GM23338 (cell line): ENCODE measurements at regions not wholly inside any gene's neighbourhood (a gene's known extent, or its start where the extent isn't known, plus 50 kb on each side); places are given as distances from the start of the nearest gene placed in this dataset.

Experiments used
- ATAC-seq: fragments of 200-7000 bp; cut with Tn5 transposase; 3 replicates; pipeline ENCODE4 v1.9.1; 2020
- DNase-seq: peaks from one replicate; pipeline ENCODE4 v3.0.0-alpha.2; 2015; ENCODE audit warnings: low spot score
- H2AFZ ChIP-seq: fragments of 200-600 bp; sonication (generic); 2 replicates; pipeline ENCODE4 v1.8.0; 2016; ENCODE audit warnings: antibody characterized with exemption, mild to moderate bottlenecking, moderate library complexity
- H3F3A ChIP-seq: fragments of 200-600 bp; sonication (generic); replicated peaks from 2 replicates; pipeline ENCODE4 v1.8.0; 2017; ENCODE audit warnings: antibody characterized with exemption, mixed run types, low read depth
- H3K27ac ChIP-seq: fragments of 200-600 bp; sonication (generic); 2 replicates; pipeline ENCODE4 v1.6.1; 2016; ENCODE audit warnings: low read depth
- H3K27me3 ChIP-seq: fragments of 200-600 bp; sonication (generic); 2 replicates; pipeline ENCODE4 v1.8.0; 2016; ENCODE audit warnings: mild to moderate bottlenecking, mixed run types, moderate library complexity; ENCODE audit not compliant: insufficient read depth
- H3K36me3 ChIP-seq: fragments of 200-600 bp; sonication (generic); 2 replicates; pipeline ENCODE4 v1.8.0; 2016; ENCODE audit warnings: mild to moderate bottlenecking; ENCODE audit not compliant: insufficient read depth
- H3K4me1 ChIP-seq: fragments of 200-600 bp; sonication (generic); 2 replicates; pipeline ENCODE4 v1.8.0; 2016; ENCODE audit warnings: mild to moderate bottlenecking, moderate library complexity; ENCODE audit not compliant: insufficient read depth
- H3K4me2 ChIP-seq: fragments of 200-600 bp; sonication (generic); 2 replicates; pipeline ENCODE4 v1.7.1; 2017; ENCODE audit warnings: mixed run types
- H3K4me3 ChIP-seq: fragments of 200-600 bp; sonication (generic); 2 replicates; pipeline ENCODE4 v1.6.1; 2016; ENCODE audit warnings: mixed run types
- H3K79me2 ChIP-seq: fragments of 200-600 bp; sonication (generic); replicated peaks from 2 replicates; pipeline ENCODE4 v1.8.0; 2017; ENCODE audit warnings: mild to moderate bottlenecking; ENCODE audit not compliant: insufficient read depth
- H3K9me2 ChIP-seq: fragments of 200-600 bp; sonication (generic); 2 replicates; pipeline ENCODE4 v1.8.0; 2017; ENCODE audit not compliant: insufficient read depth
- H4K20me1 ChIP-seq: fragments of 200-600 bp; sonication (generic); replicated peaks from 2 replicates; pipeline ENCODE4 v1.8.0; 2017; ENCODE audit warnings: mild to moderate bottlenecking; ENCODE audit not compliant: insufficient read depth
- H3K27ac Mint-ChIP-seq: 2 replicates; pipeline ENCODE4 v1.8.0; 2020; ENCODE audit warnings: inconsistent platforms, mild to moderate bottlenecking, moderate library complexity, mixed read lengths
- H3K27me3 Mint-ChIP-seq: 3 replicates; pipeline ENCODE4 v1.8.0; 2022; ENCODE audit warnings: low read depth, mild to moderate bottlenecking, moderate library complexity, mixed read lengths, inconsistent platforms; ENCODE audit not compliant: insufficient read depth, poor library complexity
- H3K36me3 Mint-ChIP-seq: 3 replicates; pipeline ENCODE4 v1.8.0; 2021; ENCODE audit warnings: low read depth, mild to moderate bottlenecking, inconsistent platforms, moderate library complexity, mixed read lengths
- H3K4me1 Mint-ChIP-seq: 3 replicates; pipeline ENCODE4 v1.8.0; 2020; ENCODE audit warnings: mild to moderate bottlenecking, inconsistent platforms, mixed read lengths
- H3K4me3 Mint-ChIP-seq: 3 replicates; pipeline ENCODE4 v1.8.0; 2021; ENCODE audit warnings: moderate library complexity, mild to moderate bottlenecking, inconsistent platforms, mixed read lengths
- H3K9me3 Mint-ChIP-seq: 3 replicates; pipeline ENCODE4 v1.8.0; 2020; ENCODE audit warnings: moderate library complexity, mild to moderate bottlenecking, inconsistent platforms, mixed read lengths
- CREB1 ChIP-seq: fragments of 250-450 bp; sonication (Bioruptor Pico); IDR thresholded peaks from 2 replicates; pipeline ENCODE4 v1.5.0; 2020; ENCODE audit warnings: low read depth, mild to moderate bottlenecking, moderate library complexity
- ETS1 ChIP-seq: IDR thresholded peaks from 2 replicates; pipeline ENCODE4 v1.6.1; 2016; ENCODE audit warnings: antibody characterized with exemption
- EZH2 ChIP-seq: fragments of 200-600 bp; sonication (generic); IDR thresholded peaks from one replicate; pipeline ENCODE4 v1.8.0; 2017; ENCODE audit warnings: antibody characterized with exemption, mild to moderate bottlenecking, low read depth; ENCODE audit not compliant: unreplicated experiment
- EZH2phosphoT487 ChIP-seq: fragments of 200-600 bp; sonication (generic); IDR thresholded peaks from one replicate; pipeline ENCODE4 v1.8.1; 2018; ENCODE audit warnings: antibody characterized with exemption; ENCODE audit not compliant: unreplicated experiment
- JUNB ChIP-seq: IDR thresholded peaks from one replicate; pipeline ENCODE4 v1.6.1; 2016; ENCODE audit warnings: antibody characterized with exemption; ENCODE audit not compliant: unreplicated experiment
- NANOG ChIP-seq: IDR thresholded peaks from 2 replicates; pipeline ENCODE4 v1.6.1; 2016; ENCODE audit warnings: antibody characterized with exemption, borderline replicate concordance
- POLR2AphosphoS5 ChIP-seq: IDR thresholded peaks from 2 replicates; pipeline ENCODE4 v1.6.1; 2016; ENCODE audit warnings: antibody characterized with exemption, low read depth
- STAT1 ChIP-seq: IDR thresholded peaks from one replicate; pipeline ENCODE4 v1.6.1; 2016; ENCODE audit warnings: antibody characterized with exemption; ENCODE audit not compliant: unreplicated experiment
- ZNF114 ChIP-seq: fragments of 250-450 bp; sonication (Bioruptor Pico); IDR thresholded peaks from 2 replicates; pipeline ENCODE4 v1.5.0; 2020; ENCODE audit warnings: mild to moderate bottlenecking, moderate library complexity
- ZNF331 ChIP-seq: fragments of 250-450 bp; sonication (Bioruptor Pico); IDR thresholded peaks from 2 replicates; pipeline ENCODE4 v1.5.0; 2020; ENCODE audit warnings: low read depth, mild to moderate bottlenecking, moderate library complexity
- TF ChIP-seq, protein P1 (sequence below): fragments of 250-450 bp; sonication (Bioruptor Pico); IDR thresholded peaks from 2 replicates; pipeline ENCODE4 v1.5.0; 2020; ENCODE audit warnings: mild to moderate bottlenecking, moderate library complexity
- TF ChIP-seq, protein P2 (sequence below), 2 experiments: fragments of 200-600 bp in 1 of 2; sonication (generic) in 1 of 2; conservative IDR thresholded peaks; 2 replicates each; pipeline versions ENCODE4 v1.5.1 to v1.6.1; 2016 to 2017; ENCODE audit warnings: antibody characterized with exemption in 2 of 2, low read depth in 2 of 2, mild to moderate bottlenecking in 2 of 2, moderate library complexity in 1 of 2

DNA sequence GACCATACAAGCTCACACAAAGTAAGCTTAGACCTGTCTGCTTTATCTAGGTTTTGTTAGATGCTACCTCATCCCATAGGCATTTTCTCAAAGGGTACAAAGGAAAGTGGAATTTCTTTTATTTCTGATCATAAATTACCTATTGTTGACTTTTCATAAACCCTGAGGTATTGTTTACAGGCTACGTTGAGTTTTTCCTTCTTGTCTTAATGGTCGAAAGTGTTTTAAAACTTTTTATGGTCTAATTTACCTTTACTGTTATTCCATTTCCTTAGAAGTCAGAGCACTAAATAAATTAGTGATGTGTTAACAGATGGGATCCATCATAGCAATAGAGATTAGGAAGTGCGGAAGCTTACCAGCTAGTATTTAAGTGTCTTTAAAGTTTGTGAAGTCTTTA lies 159.2 kb upstream of the GABRA2 start:
- Histone ChIP-seq H3K27ac (no peak overlapping the region), H3K4me3 (no peak overlapping the region), H3K4me2 (no peak overlapping the region), H4K20me1 (no peaks in the 10 kb centered on the region), H3K79me2 (no peaks in the 10 kb centered on the region), H3K36me3 (no peaks in the 10 kb centered on the region), H3F3A (no peaks in the 10 kb centered on the region), H3K4me1 (peaks cover 5% of the 10 kb centered on the region; the same call in 1 of the 2 replicates), H3K27me3 (no peaks in the 10 kb centered on the region), H3K9me2 (no peaks in the 10 kb centered on the region), H2AFZ (no peak overlapping the region)
- Mint-ChIP-seq H3K4me1 (no peaks in the 10 kb centered on the region), H3K27me3 (no peaks in the 10 kb centered on the region), H3K27ac (no peak overlapping the region), H3K9me3 (peaks cover 69% of the 10 kb centered on the region), H3K36me3 (peaks cover 4% of the 10 kb centered on the region; the same call in 1 of the 3 replicates), H3K4me3 (no peak overlapping the region)
- ATAC-seq (no peak), DNase-seq (no peak)
- TF ChIP-seq POLR2AphosphoS5 (no peak), STAT1 (no peak), ZNF331 (no peak), NANOG (no peak), EZH2 (no peak), JUNB (no peak), ETS1 (no peak), CREB1 (CRISPR knock-in tag) (no peak)

DNA sequence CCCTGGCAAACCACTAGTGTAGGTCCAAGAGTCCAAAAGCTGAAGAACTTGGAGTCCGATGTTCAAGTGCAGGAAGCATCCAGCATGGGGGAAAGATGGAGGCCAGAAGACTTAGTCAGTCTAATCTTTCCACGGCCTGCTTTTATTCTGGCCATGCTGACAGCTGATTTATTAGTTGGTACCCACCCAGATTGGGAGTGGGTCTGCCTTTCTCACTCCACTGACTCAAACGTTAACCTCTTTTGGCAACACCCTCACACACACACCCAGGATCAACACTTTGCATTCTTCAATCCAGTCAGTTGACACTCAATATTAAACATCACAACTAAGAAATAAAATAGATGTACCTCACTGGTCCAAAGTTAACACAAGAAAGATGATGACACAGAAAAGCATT lies 134.8 kb upstream of the GABRA2 start:
- peaks cover 8% of the 10 kb centered on the region; the same call in 2 of the 3 replicates for H3K36me3 Mint-ChIP-seq
- H3K4me1 ChIP-seq: no peaks in the 10 kb centered on the region
- H3K27ac ChIP-seq: no peak overlapping the region
- no peaks in the 10 kb centered on the region for H3K27me3 ChIP-seq
- H2AFZ ChIP-seq: no peak overlapping the region
- H3K4me3 ChIP-seq: no peak overlapping the region
- ATAC-seq: no peak
- H3K79me2 ChIP-seq: no peaks in the 10 kb centered on the region
- H3K9me3 Mint-ChIP-seq: peaks cover 85% of the 10 kb centered on the region
- H3K36me3 ChIP-seq: no peaks in the 10 kb centered on the region
- peaks cover 19% of the 10 kb centered on the region; the same call in 1 of the 2 replicates for H3K9me2 ChIP-seq
- H3K27me3 Mint-ChIP-seq: no peaks in the 10 kb centered on the region
- H3F3A ChIP-seq: no peaks in the 10 kb centered on the region
- no peak overlapping the region for H3K27ac Mint-ChIP-seq
- no peak overlapping the region for H3K4me3 Mint-ChIP-seq
- DNase-seq: no peak
- H3K4me2 ChIP-seq: no peak overlapping the region
- H4K20me1 ChIP-seq: no peaks in the 10 kb centered on the region
- no peaks in the 10 kb centered on the region for H3K4me1 Mint-ChIP-seq
- no peak for TF ChIP-seq EZH2
- no peak for TF ChIP-seq EZH2phosphoT487
- TF ChIP-seq, protein P1, sequence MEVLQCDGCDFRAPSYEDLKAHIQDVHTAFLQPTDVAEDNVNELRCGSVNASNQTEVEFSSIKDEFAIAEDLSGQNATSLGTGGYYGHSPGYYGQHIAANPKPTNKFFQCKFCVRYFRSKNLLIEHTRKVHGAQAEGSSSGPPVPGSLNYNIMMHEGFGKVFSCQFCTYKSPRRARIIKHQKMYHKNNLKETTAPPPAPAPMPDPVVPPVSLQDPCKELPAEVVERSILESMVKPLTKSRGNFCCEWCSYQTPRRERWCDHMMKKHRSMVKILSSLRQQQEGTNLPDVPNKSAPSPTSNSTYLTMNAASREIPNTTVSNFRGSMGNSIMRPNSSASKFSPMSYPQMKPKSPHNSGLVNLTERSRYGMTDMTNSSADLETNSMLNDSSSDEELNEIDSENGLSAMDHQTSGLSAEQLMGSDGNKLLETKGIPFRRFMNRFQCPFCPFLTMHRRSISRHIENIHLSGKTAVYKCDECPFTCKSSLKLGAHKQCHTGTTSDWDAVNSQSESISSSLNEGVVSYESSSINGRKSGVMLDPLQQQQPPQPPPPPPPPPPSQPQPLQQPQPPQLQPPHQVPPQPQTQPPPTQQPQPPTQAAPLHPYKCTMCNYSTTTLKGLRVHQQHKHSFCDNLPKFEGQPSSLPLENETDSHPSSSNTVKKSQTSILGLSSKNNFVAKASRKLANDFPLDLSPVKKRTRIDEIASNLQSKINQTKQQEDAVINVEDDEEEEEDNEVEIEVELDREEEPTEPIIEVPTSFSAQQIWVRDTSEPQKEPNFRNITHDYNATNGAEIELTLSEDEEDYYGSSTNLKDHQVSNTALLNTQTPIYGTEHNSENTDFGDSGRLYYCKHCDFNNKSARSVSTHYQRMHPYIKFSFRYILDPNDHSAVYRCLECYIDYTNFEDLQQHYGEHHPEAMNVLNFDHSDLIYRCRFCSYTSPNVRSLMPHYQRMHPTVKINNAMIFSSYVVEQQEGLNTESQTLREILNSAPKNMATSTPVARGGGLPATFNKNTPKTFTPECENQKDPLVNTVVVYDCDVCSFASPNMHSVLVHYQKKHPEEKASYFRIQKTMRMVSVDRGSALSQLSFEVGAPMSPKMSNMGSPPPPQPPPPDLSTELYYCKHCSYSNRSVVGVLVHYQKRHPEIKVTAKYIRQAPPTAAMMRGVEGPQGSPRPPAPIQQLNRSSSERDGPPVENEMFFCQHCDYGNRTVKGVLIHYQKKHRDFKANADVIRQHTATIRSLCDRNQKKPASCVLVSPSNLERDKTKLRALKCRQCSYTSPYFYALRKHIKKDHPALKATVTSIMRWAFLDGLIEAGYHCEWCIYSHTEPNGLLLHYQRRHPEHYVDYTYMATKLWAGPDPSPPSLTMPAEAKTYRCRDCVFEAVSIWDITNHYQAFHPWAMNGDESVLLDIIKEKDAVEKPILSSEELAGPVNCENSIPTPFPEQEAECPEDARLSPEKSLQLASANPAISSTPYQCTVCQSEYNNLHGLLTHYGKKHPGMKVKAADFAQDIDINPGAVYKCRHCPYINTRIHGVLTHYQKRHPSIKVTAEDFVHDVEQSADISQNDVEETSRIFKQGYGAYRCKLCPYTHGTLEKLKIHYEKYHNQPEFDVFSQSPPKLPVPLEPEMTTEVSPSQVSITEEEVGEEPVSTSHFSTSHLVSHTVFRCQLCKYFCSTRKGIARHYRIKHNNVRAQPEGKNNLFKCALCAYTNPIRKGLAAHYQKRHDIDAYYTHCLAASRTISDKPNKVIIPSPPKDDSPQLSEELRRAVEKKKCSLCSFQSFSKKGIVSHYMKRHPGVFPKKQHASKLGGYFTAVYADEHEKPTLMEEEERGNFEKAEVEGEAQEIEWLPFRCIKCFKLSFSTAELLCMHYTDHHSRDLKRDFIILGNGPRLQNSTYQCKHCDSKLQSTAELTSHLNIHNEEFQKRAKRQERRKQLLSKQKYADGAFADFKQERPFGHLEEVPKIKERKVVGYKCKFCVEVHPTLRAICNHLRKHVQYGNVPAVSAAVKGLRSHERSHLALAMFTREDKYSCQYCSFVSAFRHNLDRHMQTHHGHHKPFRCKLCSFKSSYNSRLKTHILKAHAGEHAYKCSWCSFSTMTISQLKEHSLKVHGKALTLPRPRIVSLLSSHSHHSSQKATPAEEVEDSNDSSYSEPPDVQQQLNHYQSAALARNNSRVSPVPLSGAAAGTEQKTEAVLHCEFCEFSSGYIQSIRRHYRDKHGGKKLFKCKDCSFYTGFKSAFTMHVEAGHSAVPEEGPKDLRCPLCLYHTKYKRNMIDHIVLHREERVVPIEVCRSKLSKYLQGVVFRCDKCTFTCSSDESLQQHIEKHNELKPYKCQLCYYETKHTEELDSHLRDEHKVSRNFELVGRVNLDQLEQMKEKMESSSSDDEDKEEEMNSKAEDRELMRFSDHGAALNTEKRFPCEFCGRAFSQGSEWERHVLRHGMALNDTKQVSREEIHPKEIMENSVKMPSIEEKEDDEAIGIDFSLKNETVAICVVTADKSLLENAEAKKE (CRISPR knock-in tag): no peak
- TF ChIP-seq ZNF331: no peak
- no peak for TF ChIP-seq ZNF114
- TF ChIP-seq, protein P2, sequence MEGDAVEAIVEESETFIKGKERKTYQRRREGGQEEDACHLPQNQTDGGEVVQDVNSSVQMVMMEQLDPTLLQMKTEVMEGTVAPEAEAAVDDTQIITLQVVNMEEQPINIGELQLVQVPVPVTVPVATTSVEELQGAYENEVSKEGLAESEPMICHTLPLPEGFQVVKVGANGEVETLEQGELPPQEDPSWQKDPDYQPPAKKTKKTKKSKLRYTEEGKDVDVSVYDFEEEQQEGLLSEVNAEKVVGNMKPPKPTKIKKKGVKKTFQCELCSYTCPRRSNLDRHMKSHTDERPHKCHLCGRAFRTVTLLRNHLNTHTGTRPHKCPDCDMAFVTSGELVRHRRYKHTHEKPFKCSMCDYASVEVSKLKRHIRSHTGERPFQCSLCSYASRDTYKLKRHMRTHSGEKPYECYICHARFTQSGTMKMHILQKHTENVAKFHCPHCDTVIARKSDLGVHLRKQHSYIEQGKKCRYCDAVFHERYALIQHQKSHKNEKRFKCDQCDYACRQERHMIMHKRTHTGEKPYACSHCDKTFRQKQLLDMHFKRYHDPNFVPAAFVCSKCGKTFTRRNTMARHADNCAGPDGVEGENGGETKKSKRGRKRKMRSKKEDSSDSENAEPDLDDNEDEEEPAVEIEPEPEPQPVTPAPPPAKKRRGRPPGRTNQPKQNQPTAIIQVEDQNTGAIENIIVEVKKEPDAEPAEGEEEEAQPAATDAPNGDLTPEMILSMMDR (conservative IDR thresholded peaks at IDR 0.05; ENCODE audit: low read depth in 2 of 2): no peak
